ENCODE measurements at regions not wholly inside any gene's neighbourhood (a gene's known extent, or its start where the extent isn't known, plus 50 kb on each side); places are given as distances from the start of the nearest gene placed in this dataset.

- TF ChIP-seq CTCF (conservative IDR thresholded peaks at IDR 0.05 in 1 of 2, IDR thresholded peaks at IDR 0.05 in 1 of 2; ENCODE audit: low read depth in 1 of 2, low read length in 2 of 2) (no peak), EZH2 (IDR thresholded peaks at IDR 0.05; ENCODE audit: low read length, missing control alignments) (no peak)
Observed at GRCh38 chr3:66113542-66113941, 74.8 kb upstream of the MAGI1 start.
